K562 (cell line): ENCODE measurements at regions not wholly inside any gene's neighbourhood (a gene's known extent, or its start where the extent isn't known, plus 50 kb on each side); places are given as distances from the start of the nearest gene placed in this dataset.

Experiments
- ATAC-seq: fragments of 200-7000 bp; cut with Tn5 transposase; 3 replicates; pipeline ENCODE4 v1.9.1; 2020; ENCODE audit warnings: moderate library complexity
- BruUV-seq: library from RNA; stranded (reverse); fragments of 400-500 nt; replicated peaks from 2 replicates; lab custom pipeline; 2021; lab: Mats Ljungman, UMichigan
- CTCF ChIA-PET: fragments of 300-600 bp; formaldehyde crosslinking; extraction: SDS; loops from one replicate; lab custom pipeline; 2021; ENCODE audit warnings: low intra/inter-chr PET ratio; lab: Yijun Ruan, JAX
- POLR2A ChIA-PET: fragments of 300-600, 350-650 bp; sonication (Branson Sonifier 250); formaldehyde crosslinking; extraction: SDS; loops from one replicate; lab custom pipeline; 2021; ENCODE audit warnings: antibody characterized with exemption, inconsistent platforms; lab: Yijun Ruan, JAX
- DNase-seq, 4 experiments: peaks; one replicate each; pipeline versions ENCODE4 v3.0.0 to v3.0.0-alpha.2; 2011 to 2018; ENCODE audit warnings: low spot score in 3 of 4, mixed read lengths in 3 of 4; ENCODE audit errors: extremely low read depth in 1 of 4
- FAIRE-seq: peaks from 2 replicates; lab custom pipeline; 2011; peaks lifted over from hg19 to GRCh38; lab: Jason Lieb, UNC
- H2AFZ ChIP-seq: 2 replicates; pipeline ENCODE4 v1.6.0; 2011; ENCODE audit warnings: low read depth, low read length, control low read depth, inconsistent platforms
- H3K27ac ChIP-seq: fragments of 200-600 bp; 3 replicates; pipeline ENCODE4 v1.8.0; 2011; ENCODE audit warnings: low read depth, mild to moderate bottlenecking, control low read depth, inconsistent platforms, low read length, moderate library complexity, mixed read lengths; ENCODE audit errors: extremely low read depth
- H3K27me3 ChIP-seq, 2 experiments: fragments of 300-600 bp in 1 of 2; 2 replicates in 1 of 2; 3 replicates in 1 of 2; pipeline versions ENCODE4 v1.6.0 to v1.8.0; 2011; ENCODE audit warnings: inconsistent platforms in 2 of 2, low read length in 2 of 2, mild to moderate bottlenecking in 1 of 2, mixed read lengths in 1 of 2, moderate library complexity in 1 of 2; ENCODE audit not compliant: control insufficient read depth in 2 of 2, insufficient read depth in 2 of 2
- H3K36me3 ChIP-seq: fragments of 300-600 bp; 3 replicates; pipeline ENCODE4 v1.8.0; 2011; ENCODE audit warnings: mild to moderate bottlenecking, low read length, inconsistent platforms; ENCODE audit not compliant: control insufficient read depth, insufficient read depth
- H3K4me1 ChIP-seq, 2 experiments: fragments of 200-600 bp in 1 of 2; replicated peaks in 1 of 2; 2 replicates in 1 of 2; 3 replicates in 1 of 2; pipeline versions ENCODE4 v1.5.1 to v1.8.0; 2011; ENCODE audit warnings: inconsistent platforms in 2 of 2, low read length in 2 of 2, mild to moderate bottlenecking in 1 of 2, mixed read lengths in 1 of 2, moderate library complexity in 1 of 2; ENCODE audit not compliant: control insufficient read depth in 2 of 2, insufficient read depth in 2 of 2
- H3K4me2 ChIP-seq: 2 replicates; pipeline ENCODE4 v1.6.1; 2011; ENCODE audit warnings: low read length, control low read depth, inconsistent platforms, mixed read lengths; ENCODE audit not compliant: insufficient read depth
- H3K4me3 ChIP-seq: fragments of 200-600 bp; sonication (generic), shearing (Covaris generic); 2 replicates; pipeline ENCODE4 v1.5.1; 2016; ENCODE audit warnings: control low read depth, inconsistent platforms
- H3K79me2 ChIP-seq: fragments of 200-600 bp; 3 replicates; pipeline ENCODE4 v1.8.0; 2011; ENCODE audit warnings: low read length, inconsistent platforms; ENCODE audit not compliant: control insufficient read depth, insufficient read depth
- H3K9ac ChIP-seq, 2 experiments: 2 replicates each; pipeline versions ENCODE4 v1.6.0 to v1.6.1; 2011; ENCODE audit warnings: low read depth in 2 of 2, low read length in 2 of 2, control low read depth in 1 of 2, inconsistent platforms in 1 of 2, mild to moderate bottlenecking in 1 of 2, mixed read lengths in 1 of 2; ENCODE audit not compliant: insufficient read depth in 1 of 2
- H3K9me1 ChIP-seq: one replicate; pipeline ENCODE4 v1.6.0; 2011; ENCODE audit warnings: inconsistent platforms, mild to moderate bottlenecking, low read length, moderate library complexity; ENCODE audit not compliant: control insufficient read depth, insufficient read depth
- H3K9me3 ChIP-seq: replicated peaks from 2 replicates; pipeline ENCODE4 v1.5.1; 2011; ENCODE audit warnings: low read depth, low read length, inconsistent platforms; ENCODE audit not compliant: control insufficient read depth, insufficient read depth
- H4K20me1 ChIP-seq: replicated peaks from 2 replicates; pipeline ENCODE4 v1.6.1; 2011; ENCODE audit warnings: low read length, inconsistent platforms, mixed read lengths; ENCODE audit not compliant: control insufficient read depth, insufficient read depth
- C11orf30 ChIP-seq: fragments of 450-650 bp; IDR thresholded peaks from 2 replicates; pipeline ENCODE4 v1.6.1; 2016; ENCODE audit warnings: low read depth, mild to moderate bottlenecking
- EZH2 ChIP-seq: IDR thresholded peaks from 2 replicates; pipeline ENCODE4 v1.6.1; 2012; ENCODE audit warnings: low read depth, mild to moderate bottlenecking, inconsistent platforms, low read length, borderline replicate concordance
- GATAD2A ChIP-seq: fragments of 450-650 bp; IDR thresholded peaks from 2 replicates; pipeline ENCODE4 v1.6.1; 2017
- HMG20B ChIP-seq: fragments of 250-450 bp; sonication (Bioruptor Pico); IDR thresholded peaks from 2 replicates; pipeline ENCODE4 v1.5.0; 2021; ENCODE audit warnings: mild to moderate bottlenecking
- MCM3 ChIP-seq: fragments of 450-650 bp; IDR thresholded peaks from 2 replicates; pipeline ENCODE4 v1.6.1; 2016
- ZNF586 ChIP-seq: fragments of 450-650 bp; formaldehyde crosslinking; conservative IDR thresholded peaks from 2 replicates; pipeline ENCODE4 v1.4.0; 2020; ENCODE audit warnings: mild to moderate bottlenecking, moderate library complexity
- WGBS: fragments of 100-300 bp; shearing (Covaris generic); methylation state at CpG from one replicate; pipeline ENCODE4 v1.1.6; 2016; ENCODE audit warnings: low coverage, mixed read lengths; ENCODE audit not compliant: insufficient coverage; ENCODE audit errors: missing lambda C conversion rate; 5-methylcytosine and 5-hydroxymethylcytosine counted together
- in situ Hi-C: fragments of 300-500 bp; cut with MboI; formaldehyde crosslinking; loops from 4 replicates; pipeline ENCODE4 v1.15.0; 2018; ENCODE audit warnings: inconsistent platforms, mixed read lengths
- intact Hi-C: fragments of 100-400 bp; cut with micrococcal nuclease; formaldehyde crosslinking; loops from 2 replicates; pipeline ENCODE4 v1.14.2; 2022
- TF ChIP-seq, protein P1 (sequence below): IDR thresholded peaks from 2 replicates; pipeline ENCODE4 v1.6.1; 2011; ENCODE audit warnings: borderline replicate concordance, low read depth, mild to moderate bottlenecking, moderate library complexity, low read length; ENCODE audit not compliant: insufficient read depth, poor library complexity, severe bottlenecking
- TF ChIP-seq, protein P2 (sequence below): fragments of 450-650 bp; IDR thresholded peaks from 2 replicates; pipeline ENCODE4 v1.7.1; 2018; ENCODE audit warnings: mild to moderate bottlenecking, low read depth; ENCODE audit not compliant: partially characterized antibody
- TF ChIP-seq, protein P3 (sequence below): fragments of 200-800 bp; sonication (Bioruptor generic); IDR thresholded peaks from 2 replicates; pipeline ENCODE4 v1.6.1; 2016; ENCODE audit warnings: missing genetic modification characterization, missing compliant biosample characterization
- TF ChIP-seq, protein P4 (sequence below): IDR thresholded peaks from 2 replicates; pipeline ENCODE4 v1.6.1; 2016; ENCODE audit warnings: missing genetic modification characterization, missing compliant biosample characterization

DNA sequence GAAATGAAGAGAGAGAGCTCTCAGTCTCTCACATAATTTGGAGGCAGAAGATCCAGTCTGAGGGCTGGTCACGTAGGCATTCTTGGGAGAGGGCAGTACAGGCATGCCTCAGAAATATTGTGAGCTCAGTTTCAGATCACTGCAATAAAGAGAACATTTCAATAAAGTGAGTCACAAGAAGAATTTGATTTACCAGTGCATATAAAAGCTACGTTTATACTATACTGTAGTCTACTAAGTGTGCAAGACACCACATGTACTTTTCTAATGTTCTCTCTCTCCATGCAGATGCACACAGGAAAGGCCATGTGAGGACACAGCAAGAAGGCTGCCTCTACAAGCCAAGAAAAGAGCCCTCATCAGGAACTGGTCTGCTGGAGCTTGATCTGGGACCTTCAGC is 583.5 kb upstream of the FAT1 start:
- no peak for FAIRE-seq
- Histone ChIP-seq H3K36me3 (no peaks in the 10 kb centered on the region), H2AFZ (no peak overlapping the region), H3K27me3 (no peaks in the 10 kb centered on the region), H4K20me1 (no peaks in the 10 kb centered on the region), H3K4me2 (no peak overlapping the region), H3K9ac (no peak overlapping the region), H3K9me1 (no peaks in the 10 kb centered on the region), H3K9me3 (no peaks in the 10 kb centered on the region; the same call in 1 of the 2 replicates), H3K79me2 (no peaks in the 10 kb centered on the region), H3K4me3 (no peak overlapping the region), H3K4me1 (no peaks in the 10 kb centered on the region), H3K27ac (no peak overlapping the region)
- in situ Hi-C loops = no loop called here
- no peak for DNase-seq
- 3% methylated on average over 2 of the region's 2 CpGs for WGBS
- intact Hi-C loops = no loop called here
- ATAC-seq = no peak
- CTCF ChIA-PET = no interaction called here
- POLR2A ChIA-PET = no interaction called here
- BruUV-seq = no TSS peak
- TF ChIP-seq, protein P1, sequence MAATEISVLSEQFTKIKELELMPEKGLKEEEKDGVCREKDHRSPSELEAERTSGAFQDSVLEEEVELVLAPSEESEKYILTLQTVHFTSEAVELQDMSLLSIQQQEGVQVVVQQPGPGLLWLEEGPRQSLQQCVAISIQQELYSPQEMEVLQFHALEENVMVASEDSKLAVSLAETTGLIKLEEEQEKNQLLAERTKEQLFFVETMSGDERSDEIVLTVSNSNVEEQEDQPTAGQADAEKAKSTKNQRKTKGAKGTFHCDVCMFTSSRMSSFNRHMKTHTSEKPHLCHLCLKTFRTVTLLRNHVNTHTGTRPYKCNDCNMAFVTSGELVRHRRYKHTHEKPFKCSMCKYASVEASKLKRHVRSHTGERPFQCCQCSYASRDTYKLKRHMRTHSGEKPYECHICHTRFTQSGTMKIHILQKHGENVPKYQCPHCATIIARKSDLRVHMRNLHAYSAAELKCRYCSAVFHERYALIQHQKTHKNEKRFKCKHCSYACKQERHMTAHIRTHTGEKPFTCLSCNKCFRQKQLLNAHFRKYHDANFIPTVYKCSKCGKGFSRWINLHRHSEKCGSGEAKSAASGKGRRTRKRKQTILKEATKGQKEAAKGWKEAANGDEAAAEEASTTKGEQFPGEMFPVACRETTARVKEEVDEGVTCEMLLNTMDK = no peak
- TF ChIP-seq, protein P2, sequence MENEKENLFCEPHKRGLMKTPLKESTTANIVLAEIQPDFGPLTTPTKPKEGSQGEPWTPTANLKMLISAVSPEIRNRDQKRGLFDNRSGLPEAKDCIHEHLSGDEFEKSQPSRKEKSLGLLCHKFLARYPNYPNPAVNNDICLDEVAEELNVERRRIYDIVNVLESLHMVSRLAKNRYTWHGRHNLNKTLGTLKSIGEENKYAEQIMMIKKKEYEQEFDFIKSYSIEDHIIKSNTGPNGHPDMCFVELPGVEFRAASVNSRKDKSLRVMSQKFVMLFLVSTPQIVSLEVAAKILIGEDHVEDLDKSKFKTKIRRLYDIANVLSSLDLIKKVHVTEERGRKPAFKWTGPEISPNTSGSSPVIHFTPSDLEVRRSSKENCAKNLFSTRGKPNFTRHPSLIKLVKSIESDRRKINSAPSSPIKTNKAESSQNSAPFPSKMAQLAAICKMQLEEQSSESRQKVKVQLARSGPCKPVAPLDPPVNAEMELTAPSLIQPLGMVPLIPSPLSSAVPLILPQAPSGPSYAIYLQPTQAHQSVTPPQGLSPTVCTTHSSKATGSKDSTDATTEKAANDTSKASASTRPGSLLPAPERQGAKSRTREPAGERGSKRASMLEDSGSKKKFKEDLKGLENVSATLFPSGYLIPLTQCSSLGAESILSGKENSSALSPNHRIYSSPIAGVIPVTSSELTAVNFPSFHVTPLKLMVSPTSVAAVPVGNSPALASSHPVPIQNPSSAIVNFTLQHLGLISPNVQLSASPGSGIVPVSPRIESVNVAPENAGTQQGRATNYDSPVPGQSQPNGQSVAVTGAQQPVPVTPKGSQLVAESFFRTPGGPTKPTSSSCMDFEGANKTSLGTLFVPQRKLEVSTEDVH = no peak
- TF ChIP-seq EZH2 (no peak), GATAD2A (no peak), C11orf30 (no peak), HMG20B (CRISPR knock-in tag) (no peak), ZNF586 (CRISPR knock-in tag) (no peak), MCM3 (no peak)
- TF ChIP-seq, protein P3, sequence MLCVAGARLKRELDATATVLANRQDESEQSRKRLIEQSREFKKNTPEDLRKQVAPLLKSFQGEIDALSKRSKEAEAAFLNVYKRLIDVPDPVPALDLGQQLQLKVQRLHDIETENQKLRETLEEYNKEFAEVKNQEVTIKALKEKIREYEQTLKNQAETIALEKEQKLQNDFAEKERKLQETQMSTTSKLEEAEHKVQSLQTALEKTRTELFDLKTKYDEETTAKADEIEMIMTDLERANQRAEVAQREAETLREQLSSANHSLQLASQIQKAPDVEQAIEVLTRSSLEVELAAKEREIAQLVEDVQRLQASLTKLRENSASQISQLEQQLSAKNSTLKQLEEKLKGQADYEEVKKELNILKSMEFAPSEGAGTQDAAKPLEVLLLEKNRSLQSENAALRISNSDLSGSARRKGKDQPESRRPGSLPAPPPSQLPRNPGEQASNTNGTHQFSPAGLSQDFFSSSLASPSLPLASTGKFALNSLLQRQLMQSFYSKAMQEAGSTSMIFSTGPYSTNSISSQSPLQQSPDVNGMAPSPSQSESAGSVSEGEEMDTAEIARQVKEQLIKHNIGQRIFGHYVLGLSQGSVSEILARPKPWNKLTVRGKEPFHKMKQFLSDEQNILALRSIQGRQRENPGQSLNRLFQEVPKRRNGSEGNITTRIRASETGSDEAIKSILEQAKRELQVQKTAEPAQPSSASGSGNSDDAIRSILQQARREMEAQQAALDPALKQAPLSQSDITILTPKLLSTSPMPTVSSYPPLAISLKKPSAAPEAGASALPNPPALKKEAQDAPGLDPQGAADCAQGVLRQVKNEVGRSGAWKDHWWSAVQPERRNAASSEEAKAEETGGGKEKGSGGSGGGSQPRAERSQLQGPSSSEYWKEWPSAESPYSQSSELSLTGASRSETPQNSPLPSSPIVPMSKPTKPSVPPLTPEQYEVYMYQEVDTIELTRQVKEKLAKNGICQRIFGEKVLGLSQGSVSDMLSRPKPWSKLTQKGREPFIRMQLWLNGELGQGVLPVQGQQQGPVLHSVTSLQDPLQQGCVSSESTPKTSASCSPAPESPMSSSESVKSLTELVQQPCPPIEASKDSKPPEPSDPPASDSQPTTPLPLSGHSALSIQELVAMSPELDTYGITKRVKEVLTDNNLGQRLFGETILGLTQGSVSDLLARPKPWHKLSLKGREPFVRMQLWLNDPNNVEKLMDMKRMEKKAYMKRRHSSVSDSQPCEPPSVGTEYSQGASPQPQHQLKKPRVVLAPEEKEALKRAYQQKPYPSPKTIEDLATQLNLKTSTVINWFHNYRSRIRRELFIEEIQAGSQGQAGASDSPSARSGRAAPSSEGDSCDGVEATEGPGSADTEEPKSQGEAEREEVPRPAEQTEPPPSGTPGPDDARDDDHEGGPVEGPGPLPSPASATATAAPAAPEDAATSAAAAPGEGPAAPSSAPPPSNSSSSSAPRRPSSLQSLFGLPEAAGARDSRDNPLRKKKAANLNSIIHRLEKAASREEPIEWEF (CRISPR knock-in tag) = no peak
- TF ChIP-seq, protein P4, sequence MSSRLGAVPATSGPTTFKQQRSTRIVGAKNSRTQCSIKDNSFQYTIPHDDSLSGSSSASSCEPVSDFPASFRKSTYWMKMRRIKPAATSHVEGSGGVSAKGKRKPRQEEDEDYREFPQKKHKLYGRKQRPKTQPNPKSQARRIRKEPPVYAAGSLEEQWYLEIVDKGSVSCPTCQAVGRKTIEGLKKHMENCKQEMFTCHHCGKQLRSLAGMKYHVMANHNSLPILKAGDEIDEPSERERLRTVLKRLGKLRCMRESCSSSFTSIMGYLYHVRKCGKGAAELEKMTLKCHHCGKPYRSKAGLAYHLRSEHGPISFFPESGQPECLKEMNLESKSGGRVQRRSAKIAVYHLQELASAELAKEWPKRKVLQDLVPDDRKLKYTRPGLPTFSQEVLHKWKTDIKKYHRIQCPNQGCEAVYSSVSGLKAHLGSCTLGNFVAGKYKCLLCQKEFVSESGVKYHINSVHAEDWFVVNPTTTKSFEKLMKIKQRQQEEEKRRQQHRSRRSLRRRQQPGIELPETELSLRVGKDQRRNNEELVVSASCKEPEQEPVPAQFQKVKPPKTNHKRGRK = no peak
